WI38 (cell line): ENCODE measurements at regions not wholly inside any gene's neighbourhood (a gene's known extent, or its start where the extent isn't known, plus 50 kb on each side); places are given as distances from the start of the nearest gene placed in this dataset.

Experiments used
- H3K4me3 ChIP-seq: 2 replicates; pipeline ENCODE4 v1.5.1; 2011; ENCODE audit warnings: low read depth, mild to moderate bottlenecking, control low read depth, low read length
- TF ChIP-seq, protein P1 (sequence below): IDR thresholded peaks from 2 replicates; pipeline ENCODE4 v1.5.1; 2012; ENCODE audit warnings: low read depth, mild to moderate bottlenecking, control low read depth, low read length

DNA sequence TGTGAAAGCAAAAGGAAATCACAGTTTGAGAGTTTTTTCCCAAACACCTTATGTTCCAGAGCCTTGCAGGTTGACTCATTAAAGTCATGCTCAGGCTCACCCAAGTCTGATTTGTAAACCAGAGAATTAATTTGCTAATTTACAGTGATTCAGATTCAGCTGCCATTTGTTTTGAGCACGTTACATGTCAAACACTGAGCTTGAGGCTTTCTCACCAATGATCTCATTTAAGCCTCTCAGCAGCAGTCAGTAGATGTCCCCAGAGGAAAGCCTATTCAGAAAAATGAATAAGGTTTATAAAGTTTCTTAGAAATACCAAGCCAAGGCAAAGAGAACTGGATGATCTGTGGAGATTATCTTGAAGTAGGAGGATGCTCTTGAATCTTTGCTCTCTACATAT lies 420.4 kb downstream of the HTR7 start:
- no peak overlapping the region for H3K4me3 ChIP-seq
- TF ChIP-seq, protein P1, sequence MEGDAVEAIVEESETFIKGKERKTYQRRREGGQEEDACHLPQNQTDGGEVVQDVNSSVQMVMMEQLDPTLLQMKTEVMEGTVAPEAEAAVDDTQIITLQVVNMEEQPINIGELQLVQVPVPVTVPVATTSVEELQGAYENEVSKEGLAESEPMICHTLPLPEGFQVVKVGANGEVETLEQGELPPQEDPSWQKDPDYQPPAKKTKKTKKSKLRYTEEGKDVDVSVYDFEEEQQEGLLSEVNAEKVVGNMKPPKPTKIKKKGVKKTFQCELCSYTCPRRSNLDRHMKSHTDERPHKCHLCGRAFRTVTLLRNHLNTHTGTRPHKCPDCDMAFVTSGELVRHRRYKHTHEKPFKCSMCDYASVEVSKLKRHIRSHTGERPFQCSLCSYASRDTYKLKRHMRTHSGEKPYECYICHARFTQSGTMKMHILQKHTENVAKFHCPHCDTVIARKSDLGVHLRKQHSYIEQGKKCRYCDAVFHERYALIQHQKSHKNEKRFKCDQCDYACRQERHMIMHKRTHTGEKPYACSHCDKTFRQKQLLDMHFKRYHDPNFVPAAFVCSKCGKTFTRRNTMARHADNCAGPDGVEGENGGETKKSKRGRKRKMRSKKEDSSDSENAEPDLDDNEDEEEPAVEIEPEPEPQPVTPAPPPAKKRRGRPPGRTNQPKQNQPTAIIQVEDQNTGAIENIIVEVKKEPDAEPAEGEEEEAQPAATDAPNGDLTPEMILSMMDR, result no peak

DNA sequence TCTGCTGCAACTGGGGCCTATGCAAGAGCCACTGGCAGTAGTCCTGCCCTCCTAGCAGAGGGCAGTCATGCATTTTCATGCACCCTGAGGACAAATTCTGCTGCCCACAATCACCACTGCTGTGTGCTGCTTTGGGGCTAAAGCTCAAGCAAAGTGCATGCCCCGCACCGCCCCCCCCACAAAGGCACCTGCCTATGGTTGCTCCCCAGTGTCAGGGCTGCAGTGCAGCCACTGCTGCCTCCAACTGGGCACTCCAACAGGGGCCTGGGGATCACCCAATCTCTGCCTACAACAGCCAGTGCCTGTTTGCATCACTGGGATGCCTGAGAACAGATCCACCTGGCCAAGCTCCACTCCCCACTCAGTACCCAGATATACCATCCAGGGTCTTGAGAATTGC lies 417.0 kb downstream of the HTR7 start:
- TF ChIP-seq, protein P1, result no peak
- H3K4me3 ChIP-seq, result no peak overlapping the region

DNA sequence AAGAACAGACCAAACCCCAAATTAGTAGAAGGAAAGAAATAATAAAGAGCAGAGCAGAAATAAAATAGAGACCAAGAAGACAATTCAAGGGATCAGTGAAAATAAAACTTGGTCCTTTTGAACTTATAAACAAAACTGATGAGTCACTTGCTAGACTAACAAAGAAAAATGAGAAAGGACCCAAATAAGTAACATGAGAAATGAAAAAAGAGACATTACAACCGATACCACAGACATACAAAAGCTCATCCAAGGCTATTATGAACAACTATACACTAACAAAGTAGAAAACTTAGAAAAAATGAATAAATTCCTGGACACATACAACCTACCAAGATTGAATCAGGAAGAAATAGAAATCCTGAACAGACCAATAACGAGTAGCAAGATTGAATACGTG lies 414.5 kb downstream of the HTR7 start:
- no peak overlapping the region for H3K4me3 ChIP-seq
- TF ChIP-seq, protein P1, result no peak

DNA sequence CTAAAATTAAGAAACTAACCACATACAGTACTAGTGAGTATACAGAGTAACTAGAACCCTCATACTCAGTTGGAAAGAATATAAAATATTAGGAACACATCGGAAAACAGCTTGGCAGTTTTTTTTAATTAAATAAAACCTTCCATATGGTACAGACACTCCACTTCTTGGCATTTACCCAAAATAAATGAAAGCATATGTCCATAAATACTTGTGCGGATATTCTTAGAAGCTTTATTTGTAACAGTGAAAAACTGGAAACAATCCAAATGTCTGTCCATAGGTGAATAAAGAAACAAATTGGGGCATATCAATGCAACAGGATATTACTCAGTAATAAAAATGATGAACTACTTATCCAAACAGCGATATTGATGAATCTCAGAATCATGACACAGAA lies 410.0 kb downstream of the HTR7 start:
- TF ChIP-seq, protein P1, result no peak
- no peak overlapping the region for H3K4me3 ChIP-seq

DNA sequence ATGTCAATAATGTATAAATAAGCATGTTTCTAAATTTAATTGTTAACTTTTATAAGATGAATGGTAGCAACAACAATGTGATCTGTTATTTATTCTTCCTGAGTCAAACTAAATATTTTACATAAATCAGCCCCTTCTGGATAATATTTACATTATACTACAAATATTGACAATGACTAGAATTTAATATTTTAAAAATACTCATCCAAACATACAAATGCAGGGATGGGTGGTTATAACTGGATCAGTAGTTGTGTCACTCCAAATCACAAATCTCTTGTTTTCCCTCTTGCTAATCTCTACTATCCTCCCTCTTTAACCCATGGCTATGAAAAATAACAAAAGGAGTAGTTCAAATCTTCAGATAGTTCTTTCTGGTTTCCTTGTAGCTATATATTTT lies 407.0 kb downstream of the HTR7 start:
- no peak overlapping the region for H3K4me3 ChIP-seq
- TF ChIP-seq, protein P1, result no peak

DNA sequence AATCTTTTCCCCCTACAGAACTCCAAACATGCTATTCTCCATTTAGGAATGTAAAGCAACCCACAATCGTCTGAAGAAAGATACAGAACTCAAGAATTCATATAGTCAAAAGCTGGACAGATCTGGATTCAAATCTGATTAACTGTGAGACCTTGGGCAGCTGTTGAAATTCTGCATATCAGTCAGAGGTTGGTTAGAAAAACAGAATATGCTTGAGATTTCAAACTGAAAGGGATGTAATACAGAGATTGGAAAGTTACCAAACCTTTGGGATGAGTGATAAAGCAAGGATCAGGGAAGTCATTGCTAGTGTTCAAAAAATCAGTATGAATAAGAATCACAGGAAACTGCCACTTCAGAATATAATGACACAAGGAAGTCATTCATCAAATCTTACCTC lies 406.6 kb downstream of the HTR7 start:
- no peak overlapping the region for H3K4me3 ChIP-seq
- TF ChIP-seq, protein P1, result no peak

DNA sequence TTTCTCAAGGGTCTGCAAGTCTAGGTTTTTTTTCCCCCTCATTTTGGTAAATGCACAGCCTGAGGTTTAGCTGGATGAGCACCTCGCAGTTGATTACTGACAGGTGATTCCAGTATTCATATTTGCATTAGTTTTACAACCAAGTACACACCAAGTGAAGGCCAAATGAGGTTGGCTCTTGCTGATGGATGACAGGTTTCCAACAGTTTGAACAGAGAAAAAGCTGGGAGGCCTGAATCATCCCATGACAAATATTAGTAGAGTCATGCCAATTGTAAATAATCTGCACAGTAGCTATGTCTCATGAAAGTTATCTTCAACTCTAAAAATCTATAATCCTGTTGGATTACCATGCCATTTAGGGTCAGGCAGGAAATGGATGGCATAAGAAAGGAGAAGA lies 399.8 kb downstream of the HTR7 start:
- TF ChIP-seq, protein P1, result no peak
- H3K4me3 ChIP-seq, result no peak overlapping the region

DNA sequence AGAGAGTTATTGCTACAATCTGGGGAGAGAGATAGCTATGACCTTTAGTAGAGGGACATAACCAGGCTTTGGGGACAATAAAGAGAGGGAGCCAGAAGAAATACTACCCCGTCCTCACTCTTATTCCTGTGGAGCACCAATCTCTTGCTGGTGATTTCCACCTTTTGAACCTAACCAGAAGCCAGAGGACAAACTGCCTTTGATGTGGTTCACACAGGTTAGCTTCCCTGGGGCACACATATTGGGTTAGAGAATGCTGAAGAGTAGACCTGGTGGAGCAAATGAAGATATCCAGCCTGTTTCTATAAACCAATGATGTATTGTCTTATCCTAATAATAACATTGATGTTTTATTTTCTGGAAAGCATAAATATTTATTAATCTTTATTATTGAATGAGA lies 399.3 kb downstream of the HTR7 start:
- H3K4me3 ChIP-seq, result no peak overlapping the region
- TF ChIP-seq, protein P1, result no peak
